Suprapubic skin (tissue), 4 donors: ENCODE measurements at regions not wholly inside any gene's neighbourhood (a gene's known extent, or its start where the extent isn't known, plus 50 kb on each side); places are given as distances from the start of the nearest gene placed in this dataset.

Experiments
- DNase-seq, 2 donors: peaks; one replicate each; pipeline ENCODE4 v3.0.0-alpha.2; 2019; ENCODE audit warnings: low spot score in 2 of 2
- H3K27ac ChIP-seq: fragments of 200-600 bp; sonication (generic); one replicate; pipeline ENCODE4 v1.5.1; 2019
- H3K27me3 ChIP-seq: fragments of 200-600 bp; sonication (generic); one replicate; pipeline ENCODE4 v1.5.1; 2019
- H3K36me3 ChIP-seq: fragments of 200-600 bp; sonication (generic); one replicate; pipeline ENCODE4 v1.5.1; 2019
- H3K4me1 ChIP-seq: fragments of 200-600 bp; sonication (generic); one replicate; pipeline ENCODE4 v1.5.1; 2019
- H3K4me3 ChIP-seq: fragments of 200-600 bp; sonication (generic); one replicate; pipeline ENCODE4 v1.5.1; 2019; ENCODE audit warnings: mild to moderate bottlenecking
- H3K9me3 ChIP-seq: fragments of 200-600 bp; sonication (generic); one replicate; pipeline ENCODE4 v1.5.1; 2019
- EP300 ChIP-seq: sonication (generic); formaldehyde crosslinking; IDR thresholded peaks from one replicate; pipeline ENCODE4 v1.6.1; 2017; ENCODE audit warnings: antibody characterized with exemption
- POLR2A ChIP-seq, 2 donors: fragments of 450-650 bp; IDR thresholded peaks; one replicate each; pipeline ENCODE4 v1.6.1; 2017; ENCODE audit warnings: antibody characterized with exemption in 2 of 2, mild to moderate bottlenecking in 2 of 2, moderate library complexity in 2 of 2
- POLR2AphosphoS5 ChIP-seq, 3 donors: sonication (generic); formaldehyde crosslinking; IDR thresholded peaks; one replicate each; pipeline ENCODE4 v1.6.1; 2017; ENCODE audit warnings: antibody characterized with exemption in 3 of 3
- WGBS: methylation state at CpG from one replicate; pipeline ENCODE4 v1.1.5; 2018; 5-methylcytosine and 5-hydroxymethylcytosine counted together
- TF ChIP-seq, protein P1 (sequence below), 2 donors: fragments of 200-600 bp in 1 of 2; fragments of 450-650 bp in 1 of 2; sonication (generic) in 1 of 2; IDR thresholded peaks; one replicate each; pipeline ENCODE4 v1.5.1; 2016 to 2019; ENCODE audit warnings: antibody characterized with exemption in 2 of 2, mild to moderate bottlenecking in 1 of 2, moderate library complexity in 1 of 2

GRCh38 chr16:87092958-87093357 is 224.2 kb downstream of the C16orf95 start:
- no peak overlapping the region for H3K4me3 ChIP-seq
- no peak for TF ChIP-seq POLR2A (IDR thresholded peaks at IDR 0.05)
- TF ChIP-seq POLR2AphosphoS5 (IDR thresholded peaks at IDR 0.05) = no peak
- TF ChIP-seq EP300 = no peak
- TF ChIP-seq, protein P1, sequence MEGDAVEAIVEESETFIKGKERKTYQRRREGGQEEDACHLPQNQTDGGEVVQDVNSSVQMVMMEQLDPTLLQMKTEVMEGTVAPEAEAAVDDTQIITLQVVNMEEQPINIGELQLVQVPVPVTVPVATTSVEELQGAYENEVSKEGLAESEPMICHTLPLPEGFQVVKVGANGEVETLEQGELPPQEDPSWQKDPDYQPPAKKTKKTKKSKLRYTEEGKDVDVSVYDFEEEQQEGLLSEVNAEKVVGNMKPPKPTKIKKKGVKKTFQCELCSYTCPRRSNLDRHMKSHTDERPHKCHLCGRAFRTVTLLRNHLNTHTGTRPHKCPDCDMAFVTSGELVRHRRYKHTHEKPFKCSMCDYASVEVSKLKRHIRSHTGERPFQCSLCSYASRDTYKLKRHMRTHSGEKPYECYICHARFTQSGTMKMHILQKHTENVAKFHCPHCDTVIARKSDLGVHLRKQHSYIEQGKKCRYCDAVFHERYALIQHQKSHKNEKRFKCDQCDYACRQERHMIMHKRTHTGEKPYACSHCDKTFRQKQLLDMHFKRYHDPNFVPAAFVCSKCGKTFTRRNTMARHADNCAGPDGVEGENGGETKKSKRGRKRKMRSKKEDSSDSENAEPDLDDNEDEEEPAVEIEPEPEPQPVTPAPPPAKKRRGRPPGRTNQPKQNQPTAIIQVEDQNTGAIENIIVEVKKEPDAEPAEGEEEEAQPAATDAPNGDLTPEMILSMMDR (IDR thresholded peaks at IDR 0.05) = no peak
- no peaks in the 10 kb centered on the region for H3K36me3 ChIP-seq
- H3K9me3 ChIP-seq = no peaks in the 10 kb centered on the region
- no peak for DNase-seq
- H3K27ac ChIP-seq = no peak overlapping the region
- 96% methylated on average over 5 of the region's 5 CpGs for WGBS
- no peaks in the 10 kb centered on the region for H3K4me1 ChIP-seq
- peaks cover 16% of the 10 kb centered on the region for H3K27me3 ChIP-seq

DNA sequence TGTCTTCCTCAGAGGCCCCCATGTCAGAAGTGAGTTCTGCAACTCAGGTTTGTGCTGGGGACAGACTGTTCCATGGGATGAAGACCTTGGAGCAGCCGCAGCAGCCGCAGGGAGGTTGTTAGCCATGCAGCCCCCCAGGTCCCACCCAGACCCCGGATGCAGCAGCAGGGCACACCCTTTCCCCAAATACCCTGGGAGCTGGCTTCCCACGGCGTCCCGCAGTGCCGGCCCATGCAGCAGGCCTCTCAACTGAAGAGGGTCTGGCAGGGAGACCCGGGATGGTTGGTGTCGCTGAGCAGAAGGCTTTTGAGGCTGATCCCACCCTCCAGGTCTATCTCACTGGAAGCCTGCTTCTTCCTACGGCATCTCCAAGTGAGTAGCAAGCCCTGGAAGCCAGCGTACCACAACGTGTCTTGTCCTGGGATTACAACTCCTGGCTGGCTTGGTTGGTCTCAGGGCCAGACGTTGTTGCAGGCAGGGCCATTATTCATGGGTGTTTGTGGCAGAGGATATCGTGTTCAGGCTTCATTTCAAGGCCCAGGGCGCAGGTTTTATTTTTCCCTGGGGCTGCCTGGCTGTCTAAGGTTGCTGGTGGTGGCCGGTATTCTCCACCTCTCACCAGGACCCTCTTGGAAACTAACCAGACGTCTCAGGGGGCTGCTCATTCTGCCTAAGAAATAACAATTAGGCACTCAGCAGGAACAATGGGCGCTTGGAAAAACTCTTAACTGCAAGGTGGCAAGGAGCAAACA is 223.2 kb downstream of the C16orf95 start:
- TF ChIP-seq EP300 (no peak), POLR2AphosphoS5 (IDR thresholded peaks at IDR 0.05) (no peak), POLR2A (IDR thresholded peaks at IDR 0.05) (no peak)
- TF ChIP-seq, protein P1 (IDR thresholded peaks at IDR 0.05) = no peak
- 74% methylated on average over 15 of the region's 18 CpGs for WGBS
- DNase-seq = no peak

DNA sequence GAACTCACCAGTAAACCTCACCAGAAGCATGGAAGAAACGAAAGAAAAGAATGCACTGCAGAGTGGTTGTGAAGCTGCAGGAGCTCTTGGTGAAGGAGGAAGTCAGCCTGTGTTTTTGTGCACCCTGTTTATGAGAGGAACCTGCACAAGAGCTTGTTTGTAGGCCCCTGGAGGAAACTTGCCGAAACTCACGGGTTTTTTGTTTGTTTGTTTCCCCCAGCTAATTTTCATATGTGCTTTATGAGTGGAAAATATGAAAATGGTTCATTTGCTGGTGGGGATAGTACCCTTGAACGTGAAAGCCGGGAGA is 222.7 kb downstream of the C16orf95 start:
- 77% methylated on average over 5 of the region's 5 CpGs for WGBS
- Histone ChIP-seq H3K27ac (no peak overlapping the region), H3K36me3 (no peaks in the 10 kb centered on the region), H3K4me3 (no peak overlapping the region), H3K4me1 (no peaks in the 10 kb centered on the region), H3K27me3 (peaks cover 32% of the 10 kb centered on the region), H3K9me3 (no peaks in the 10 kb centered on the region)
- DNase-seq = no peak
- TF ChIP-seq POLR2A (IDR thresholded peaks at IDR 0.05) = no peak
- TF ChIP-seq, protein P1 (IDR thresholded peaks at IDR 0.05) = no peak

More for the DNA sequence above, 223.2 kb downstream of the C16orf95 start:
- Histone ChIP-seq H3K9me3 (no peaks in the 10 kb centered on the region), H3K27me3 (peaks cover 26% of the 10 kb centered on the region), H3K36me3 (no peaks in the 10 kb centered on the region), H3K4me1 (no peaks in the 10 kb centered on the region), H3K4me3 (no peak overlapping the region), H3K27ac (no peak overlapping the region)

DNA sequence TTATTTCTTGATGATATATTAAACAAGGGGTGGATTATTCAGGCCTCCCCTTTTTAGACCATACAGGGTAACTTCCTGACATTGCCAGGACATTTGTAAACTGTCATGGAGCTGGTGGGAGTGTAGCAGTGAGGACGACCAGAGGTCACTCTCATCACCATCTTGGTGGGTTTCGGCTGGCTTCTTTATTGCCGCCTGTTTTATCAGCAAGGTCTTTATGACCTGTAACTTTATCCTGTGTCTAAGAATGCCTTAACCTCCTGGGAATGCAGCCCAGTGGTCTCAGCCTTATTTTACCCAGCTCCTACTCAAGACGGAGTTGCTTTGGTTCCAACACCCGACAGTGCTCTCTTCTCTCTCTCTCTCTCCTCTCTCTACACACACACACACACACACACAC is 221.9 kb downstream of the C16orf95 start:
- Histone ChIP-seq H3K27ac (no peak overlapping the region), H3K4me1 (no peaks in the 10 kb centered on the region), H3K9me3 (no peaks in the 10 kb centered on the region), H3K27me3 (peaks cover 36% of the 10 kb centered on the region), H3K4me3 (no peak overlapping the region), H3K36me3 (no peaks in the 10 kb centered on the region)
- DNase-seq = no peak
- 82% methylated on average over 5 of the region's 5 CpGs for WGBS
- TF ChIP-seq, protein P1 (IDR thresholded peaks at IDR 0.05) = no peak
- TF ChIP-seq EP300 (no peak), POLR2A (IDR thresholded peaks at IDR 0.05) (no peak), POLR2AphosphoS5 (IDR thresholded peaks at IDR 0.05) (no peak)

DNA sequence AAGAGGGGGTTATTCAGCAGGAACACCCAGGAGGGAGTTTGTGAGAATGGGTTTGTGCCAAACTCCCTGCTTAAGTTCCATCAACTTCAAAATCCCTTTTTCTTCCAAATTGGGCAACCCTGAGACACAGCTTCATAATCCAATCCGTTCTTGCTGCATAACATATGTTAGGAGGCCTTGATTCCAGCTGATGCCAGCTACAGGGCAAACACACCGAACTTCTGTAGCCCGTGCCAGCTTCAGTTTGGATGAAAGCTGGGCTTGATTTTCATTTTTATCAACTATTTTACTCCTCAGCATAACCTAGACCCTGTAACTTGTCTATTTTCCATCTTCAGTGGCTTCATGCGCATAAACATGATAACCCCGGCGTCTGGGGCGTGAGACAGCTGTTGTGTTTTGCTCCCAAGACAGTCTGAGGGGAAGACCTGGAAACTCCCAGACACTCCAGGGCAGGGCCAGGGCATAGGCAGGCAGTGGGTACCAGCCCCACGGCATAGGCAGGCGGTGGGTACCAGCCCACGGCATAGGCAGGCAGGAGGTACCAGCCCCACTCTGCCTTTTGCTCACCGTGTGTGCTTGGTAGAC is 220.4 kb downstream of the C16orf95 start:
- H3K9me3 ChIP-seq = no peaks in the 10 kb centered on the region
- H3K4me3 ChIP-seq = no peak overlapping the region
- H3K27ac ChIP-seq = no peak overlapping the region
- no peaks in the 10 kb centered on the region for H3K36me3 ChIP-seq
- DNase-seq = no peak
- TF ChIP-seq, protein P1 (IDR thresholded peaks at IDR 0.05) = no peak
- TF ChIP-seq POLR2AphosphoS5 (IDR thresholded peaks at IDR 0.05) = no peak
- TF ChIP-seq POLR2A (IDR thresholded peaks at IDR 0.05) = no peak
- TF ChIP-seq EP300 = no peak
- 78% methylated on average over 10 of the region's 11 CpGs for WGBS
- H3K27me3 ChIP-seq = peaks cover 39% of the 10 kb centered on the region
- no peaks in the 10 kb centered on the region for H3K4me1 ChIP-seq
